Smooth muscle cell (in vitro differentiated cells): ENCODE measurements at regions not wholly inside any gene's neighbourhood (a gene's known extent, or its start where the extent isn't known, plus 50 kb on each side); places are given as distances from the start of the nearest gene placed in this dataset.
"Not testable (repeated sequence)": the region's sequence is repeated elsewhere in the genome, so short reads cannot be mapped to it uniquely, and the experiment has no call there.

ENCODE experiments used
- DNase-seq: peaks from one replicate; lab custom pipeline; 2025; ENCODE audit not compliant: unreplicated experiment; lab: John Stamatoyannopoulos, UW
- H2AFZ ChIP-seq: fragments of 200-600 bp; sonication (generic); 2 replicates; pipeline ENCODE4 v1.6.0; 2016; ENCODE audit warnings: antibody characterized with exemption, low read depth, mild to moderate bottlenecking
- H3F3A ChIP-seq: fragments of 200-600 bp; sonication (generic); 2 replicates; pipeline ENCODE4 v1.6.0; 2017; ENCODE audit warnings: antibody characterized with exemption, low read depth
- H3K27ac ChIP-seq: fragments of 200-600 bp; sonication (generic); 2 replicates; pipeline ENCODE4 v1.5.1; 2016; ENCODE audit warnings: low read depth, mild to moderate bottlenecking
- H3K27me3 ChIP-seq: fragments of 200-600 bp; sonication (generic); 2 replicates; pipeline ENCODE4 v1.6.1; 2016; ENCODE audit warnings: low read depth, mild to moderate bottlenecking
- H3K36me3 ChIP-seq: fragments of 200-600 bp; sonication (generic); 2 replicates; pipeline ENCODE4 v1.5.1; 2016; ENCODE audit warnings: low read depth
- H3K4me1 ChIP-seq: fragments of 200-600 bp; sonication (generic); 2 replicates; pipeline ENCODE4 v1.5.1; 2016; ENCODE audit warnings: low read depth
- H3K4me2 ChIP-seq: fragments of 200-600 bp; sonication (generic); 2 replicates; pipeline ENCODE4 v1.6.0; 2016; ENCODE audit warnings: mild to moderate bottlenecking
- H3K4me3 ChIP-seq: fragments of 200-600 bp; sonication (generic); 2 replicates; pipeline ENCODE4 v1.5.1; 2016; ENCODE audit warnings: mild to moderate bottlenecking
- H3K79me2 ChIP-seq: fragments of 200-600 bp; sonication (generic); 2 replicates; pipeline ENCODE4 v1.6.0; 2016; ENCODE audit warnings: low read depth, mild to moderate bottlenecking
- H3K9ac ChIP-seq: fragments of 200-600 bp; sonication (generic); 2 replicates; pipeline ENCODE4 v1.6.0; 2016; ENCODE audit warnings: low read depth
- H3K9me3 ChIP-seq: fragments of 200-600 bp; sonication (generic); replicated peaks from 2 replicates; pipeline ENCODE4 v1.5.1; 2016; ENCODE audit warnings: low read depth
- H4K20me1 ChIP-seq: fragments of 200-600 bp; sonication (generic); 2 replicates; pipeline ENCODE4 v1.6.0; 2016; ENCODE audit warnings: low read depth
- WGBS: methylation state at CpG from one replicate; pipeline ENCODE4 v1.1.7; 2016; ENCODE audit warnings: low lambda C conversion rate; 5-methylcytosine and 5-hydroxymethylcytosine counted together
- TF ChIP-seq, protein P1 (sequence below): fragments of 200-600 bp; sonication (generic); IDR thresholded peaks from 2 replicates; pipeline ENCODE4 v1.5.1; 2017; ENCODE audit warnings: borderline replicate concordance, mild to moderate bottlenecking, antibody characterized with exemption; ENCODE audit not compliant: insufficient read depth, poor library complexity, severe bottlenecking

DNA sequence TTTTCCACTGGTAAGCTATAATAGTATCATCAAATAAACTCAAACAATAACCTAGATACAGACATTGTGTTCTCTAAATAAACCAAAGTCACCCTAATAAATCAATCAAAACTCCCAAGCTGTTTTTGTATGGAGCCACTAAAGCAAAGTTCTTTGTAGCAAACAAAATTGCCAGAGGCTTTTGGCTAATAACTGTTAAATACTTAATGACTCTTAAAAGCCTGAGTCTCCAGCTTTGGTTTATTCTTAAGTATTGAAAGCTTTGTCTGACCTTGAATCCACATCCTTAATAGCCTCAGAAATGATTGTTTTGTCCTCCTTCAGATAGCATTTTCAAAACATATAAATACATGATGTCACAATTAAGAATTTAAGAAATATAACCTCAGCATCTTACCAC lies 725.3 kb downstream of the SI start:
- no peak for DNase-seq
- Histone ChIP-seq H3K9me3 (no peaks in the 10 kb centered on the region), H2AFZ (no peak overlapping the region), H3K27ac (no peak overlapping the region), H3F3A (no peaks in the 10 kb centered on the region), H3K27me3 (no peaks in the 10 kb centered on the region), H3K4me1 (no peaks in the 10 kb centered on the region), H3K4me2 (no peak overlapping the region), H4K20me1 (no peaks in the 10 kb centered on the region), H3K9ac (no peak overlapping the region), H3K79me2 (no peaks in the 10 kb centered on the region), H3K36me3 (no peaks in the 10 kb centered on the region), H3K4me3 (no peak overlapping the region)
- TF ChIP-seq, protein P1, sequence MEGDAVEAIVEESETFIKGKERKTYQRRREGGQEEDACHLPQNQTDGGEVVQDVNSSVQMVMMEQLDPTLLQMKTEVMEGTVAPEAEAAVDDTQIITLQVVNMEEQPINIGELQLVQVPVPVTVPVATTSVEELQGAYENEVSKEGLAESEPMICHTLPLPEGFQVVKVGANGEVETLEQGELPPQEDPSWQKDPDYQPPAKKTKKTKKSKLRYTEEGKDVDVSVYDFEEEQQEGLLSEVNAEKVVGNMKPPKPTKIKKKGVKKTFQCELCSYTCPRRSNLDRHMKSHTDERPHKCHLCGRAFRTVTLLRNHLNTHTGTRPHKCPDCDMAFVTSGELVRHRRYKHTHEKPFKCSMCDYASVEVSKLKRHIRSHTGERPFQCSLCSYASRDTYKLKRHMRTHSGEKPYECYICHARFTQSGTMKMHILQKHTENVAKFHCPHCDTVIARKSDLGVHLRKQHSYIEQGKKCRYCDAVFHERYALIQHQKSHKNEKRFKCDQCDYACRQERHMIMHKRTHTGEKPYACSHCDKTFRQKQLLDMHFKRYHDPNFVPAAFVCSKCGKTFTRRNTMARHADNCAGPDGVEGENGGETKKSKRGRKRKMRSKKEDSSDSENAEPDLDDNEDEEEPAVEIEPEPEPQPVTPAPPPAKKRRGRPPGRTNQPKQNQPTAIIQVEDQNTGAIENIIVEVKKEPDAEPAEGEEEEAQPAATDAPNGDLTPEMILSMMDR: no peak

DNA sequence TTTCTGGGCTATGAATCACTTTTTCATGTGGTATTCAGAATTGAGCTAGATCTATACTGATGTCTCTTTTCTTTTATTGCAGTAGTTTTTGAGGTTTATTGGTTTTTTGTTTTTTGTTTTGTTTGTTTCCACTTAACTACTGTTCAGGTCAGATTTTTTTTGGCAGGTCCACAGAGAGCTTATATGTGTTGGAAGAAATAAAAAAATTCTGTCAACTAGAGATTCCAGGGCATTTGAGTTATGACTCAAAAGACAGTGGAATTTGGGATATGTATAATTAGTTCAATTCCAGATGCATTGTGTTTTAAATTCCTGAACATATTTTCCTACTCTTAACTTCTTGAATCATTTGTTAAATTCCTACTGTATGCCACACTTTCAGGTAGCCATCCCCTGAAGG lies 727.2 kb downstream of the SI start:
- Histone ChIP-seq H3K36me3 (no peaks in the 10 kb centered on the region), H4K20me1 (no peaks in the 10 kb centered on the region), H3K4me1 (no peaks in the 10 kb centered on the region), H3K79me2 (no peaks in the 10 kb centered on the region), H3K9me3 (no peaks in the 10 kb centered on the region), H3K4me3 (no peak overlapping the region), H3K9ac (no peak overlapping the region), H3K27ac (no peak overlapping the region), H3K4me2 (no peak overlapping the region), H2AFZ (no peak overlapping the region), H3F3A (no peaks in the 10 kb centered on the region), H3K27me3 (no peaks in the 10 kb centered on the region)
- TF ChIP-seq, protein P1: no peak
- no peak for DNase-seq

DNA sequence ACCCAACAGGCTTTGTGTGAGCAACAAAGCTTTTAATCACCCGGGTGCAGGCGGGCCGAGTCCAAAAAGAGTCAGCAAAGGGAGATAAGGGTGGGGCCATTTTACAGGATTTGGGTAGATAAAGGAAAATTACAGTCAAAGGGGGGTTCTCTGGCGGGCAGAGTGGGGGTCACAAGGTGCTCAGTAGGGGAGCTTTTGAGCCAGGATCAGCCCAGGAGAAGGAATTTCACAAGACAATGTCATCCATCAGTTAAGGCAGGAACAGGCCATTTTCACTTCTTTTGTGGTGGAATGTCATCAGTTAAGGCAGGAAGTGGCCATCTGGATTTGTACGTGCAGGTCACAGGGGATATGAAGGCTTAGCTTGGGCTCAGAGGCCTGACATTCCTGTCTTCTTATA lies 736.1 kb downstream of the SI start:
- not testable (repeated sequence) for DNase-seq, H3K27me3 ChIP-seq, H4K20me1 ChIP-seq, H3K9me3 ChIP-seq, H3K9ac ChIP-seq, H3K4me3 ChIP-seq, H3F3A ChIP-seq, H3K4me2 ChIP-seq, H3K4me1 ChIP-seq, H3K27ac ChIP-seq, H2AFZ ChIP-seq, H3K79me2 ChIP-seq, H3K36me3 ChIP-seq
- 51% methylated on average over 5 of the region's 5 CpGs for WGBS

DNA sequence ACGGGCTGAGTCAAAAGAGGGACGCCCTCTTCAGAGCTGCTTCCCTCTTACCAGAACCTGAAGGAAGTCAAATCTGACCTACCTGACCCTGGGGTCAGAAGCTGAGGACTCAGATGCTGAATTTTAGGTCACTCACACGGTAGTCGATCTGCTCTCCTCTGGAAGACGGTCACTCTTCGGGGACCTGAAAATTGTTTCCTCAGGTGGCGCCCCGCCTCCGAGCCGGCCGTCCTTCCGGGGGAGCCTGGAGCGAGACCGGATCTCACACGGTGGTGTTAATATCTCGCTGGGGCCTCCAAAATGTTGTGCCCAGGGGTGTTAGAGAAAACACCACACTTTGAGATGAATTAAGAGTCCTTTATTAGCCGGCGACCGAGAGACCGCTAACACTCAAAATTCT lies 737.2 kb downstream of the SI start:
- TF ChIP-seq, protein P1: no peak
- no peak overlapping the region for H2AFZ ChIP-seq
- no peak overlapping the region for H3K4me2 ChIP-seq
- H3K4me1 ChIP-seq: no peaks in the 10 kb centered on the region
- no peaks in the 10 kb centered on the region for H3F3A ChIP-seq
- no peak overlapping the region for H3K4me3 ChIP-seq
- DNase-seq: no peak
- H3K27ac ChIP-seq: no peak overlapping the region
- WGBS: 93% methylated on average over 20 of the region's 20 CpGs
- H3K79me2 ChIP-seq: no peaks in the 10 kb centered on the region
- H4K20me1 ChIP-seq: no peaks in the 10 kb centered on the region
- H3K9me3 ChIP-seq: no peaks in the 10 kb centered on the region
- no peaks in the 10 kb centered on the region for H3K36me3 ChIP-seq
- no peak overlapping the region for H3K9ac ChIP-seq
- no peaks in the 10 kb centered on the region for H3K27me3 ChIP-seq
